Panc1 (cell line): ENCODE measurements at regions not wholly inside any gene's neighbourhood (a gene's known extent, or its start where the extent isn't known, plus 50 kb on each side); places are given as distances from the start of the nearest gene placed in this dataset.

Experiments
- ATAC-seq: fragments of 200-7000 bp; cut with Tn5 transposase; 2 replicates; pipeline ENCODE4 v1.9.1; 2020; ENCODE audit warnings: mild to moderate bottlenecking, moderate library complexity
- BruUV-seq: library from RNA; stranded (reverse); fragments of 400-500 nt; replicated peaks from 2 replicates; lab custom pipeline; 2021; lab: Mats Ljungman, UMichigan
- CTCF ChIA-PET: fragments of 300-600 bp; sonication (Branson Sonifier 250); formaldehyde crosslinking; loops from one replicate; lab custom pipeline; 2022; ENCODE audit warnings: antibody characterized with exemption; lab: Charles Lee
- POLR2A ChIA-PET: fragments of 300-600 bp; sonication (Branson Sonifier 250); formaldehyde crosslinking; loops from one replicate; lab custom pipeline; 2022; ENCODE audit warnings: antibody characterized with exemption; lab: Charles Lee
- DNase-seq: peaks from one replicate; pipeline ENCODE4 v3.0.0-alpha.2; 2010; ENCODE audit warnings: low read depth, low spot score
- H3K27ac ChIP-seq: 2 replicates; pipeline ENCODE4 v1.5.1; 2011; ENCODE audit warnings: mild to moderate bottlenecking, low read length, inconsistent platforms
- H3K27me3 ChIP-seq: fragments of 200-500 bp; sonication (Bioruptor generic); 2 replicates; pipeline ENCODE4 v1.6.0; 2014; ENCODE audit warnings: low read length, inconsistent platforms; ENCODE audit not compliant: control insufficient read depth, insufficient read depth
- H3K36me3 ChIP-seq: fragments of 200-500 bp; sonication (Bioruptor generic); 2 replicates; pipeline ENCODE4 v1.5.1; 2014; ENCODE audit warnings: inconsistent platforms, mild to moderate bottlenecking, low read length, moderate library complexity; ENCODE audit not compliant: control insufficient read depth, insufficient read depth
- H3K4me1 ChIP-seq: 2 replicates; pipeline ENCODE4 v1.5.1; 2011; ENCODE audit warnings: inconsistent platforms, mild to moderate bottlenecking, low read length, moderate library complexity; ENCODE audit not compliant: control insufficient read depth, insufficient read depth
- H3K4me3 ChIP-seq, 2 experiments: 2 replicates each; pipeline ENCODE4 v1.5.1; 2011 to 2012; ENCODE audit warnings: low read depth in 2 of 2, low read length in 2 of 2, mild to moderate bottlenecking in 2 of 2, inconsistent platforms in 1 of 2, moderate library complexity in 1 of 2
- H3K9me3 ChIP-seq: fragments of 200-500 bp; sonication (Bioruptor generic); 2 replicates; pipeline ENCODE4 v1.5.1; 2014; ENCODE audit warnings: low read depth, mild to moderate bottlenecking, inconsistent platforms, low read length, moderate library complexity; ENCODE audit not compliant: control insufficient read depth, insufficient read depth
- CTCF ChIP-seq: fragments of 450-650 bp; IDR thresholded peaks from 2 replicates; pipeline ENCODE4 v1.5.1; 2017; ENCODE audit warnings: mild to moderate bottlenecking
- POLR2AphosphoS5 ChIP-seq: IDR thresholded peaks from 2 replicates; pipeline ENCODE4 v1.6.1; 2012; ENCODE audit warnings: mild to moderate bottlenecking, low read depth, low read length, moderate library complexity
- REST ChIP-seq, 2 experiments: IDR thresholded peaks; 2 replicates each; pipeline ENCODE4 v1.6.1; 2011 to 2012; ENCODE audit warnings: low read depth in 2 of 2, control low read depth in 1 of 2, low read length in 1 of 2, mild to moderate bottlenecking in 1 of 2, moderate library complexity in 1 of 2; ENCODE audit not compliant: insufficient read depth in 1 of 2
- SIN3A ChIP-seq: IDR thresholded peaks from 2 replicates; pipeline ENCODE4 v1.6.1; 2012; ENCODE audit warnings: low read depth, mild to moderate bottlenecking, low read length, moderate library complexity, borderline replicate concordance; ENCODE audit not compliant: insufficient read depth
- TCF7L2 ChIP-seq: IDR thresholded peaks from 2 replicates; pipeline ENCODE4 v1.6.1; 2011; ENCODE audit warnings: mild to moderate bottlenecking, low read depth, low read length, inconsistent platforms
- in situ Hi-C: cut with HindIII; loops from 2 replicates; pipeline ENCODE4 v1.10.0; 2016; ENCODE audit warnings: low sequenced_read_pairs, low pct_unique_long_range_greater_than_20kb
- intact Hi-C: fragments of 100-400 bp; cut with micrococcal nuclease; formaldehyde crosslinking; loops from one replicate; pipeline ENCODE4 v1.10.0; 2022; ENCODE audit not compliant: unreplicated experiment

GRCh38 chr13:88071371-88071770, 400.2 kb downstream of the SLITRK5 start:
- Histone ChIP-seq H3K27me3 (no peaks in the 10 kb centered on the region), H3K36me3 (no peaks in the 10 kb centered on the region), H3K27ac (no peak overlapping the region), H3K9me3 (no peaks in the 10 kb centered on the region), H3K4me3 (no peak overlapping the region), H3K4me1 (no peaks in the 10 kb centered on the region)
- DNase-seq (no peak), ATAC-seq (no peak)
- intact Hi-C loops = no loop called here
- BruUV-seq = no TSS peak
- ChIA-PET CTCF (no interaction called here), POLR2A (no interaction called here)
- TF ChIP-seq SIN3A (no peak), REST (IDR thresholded peaks at IDR 0.05; ENCODE audit: insufficient read depth in 1 of 2, low read depth in 2 of 2, low read length in 1 of 2) (no peak), CTCF (no peak), POLR2AphosphoS5 (no peak), TCF7L2 (no peak)
- in situ Hi-C loops = no loop called here

DNA sequence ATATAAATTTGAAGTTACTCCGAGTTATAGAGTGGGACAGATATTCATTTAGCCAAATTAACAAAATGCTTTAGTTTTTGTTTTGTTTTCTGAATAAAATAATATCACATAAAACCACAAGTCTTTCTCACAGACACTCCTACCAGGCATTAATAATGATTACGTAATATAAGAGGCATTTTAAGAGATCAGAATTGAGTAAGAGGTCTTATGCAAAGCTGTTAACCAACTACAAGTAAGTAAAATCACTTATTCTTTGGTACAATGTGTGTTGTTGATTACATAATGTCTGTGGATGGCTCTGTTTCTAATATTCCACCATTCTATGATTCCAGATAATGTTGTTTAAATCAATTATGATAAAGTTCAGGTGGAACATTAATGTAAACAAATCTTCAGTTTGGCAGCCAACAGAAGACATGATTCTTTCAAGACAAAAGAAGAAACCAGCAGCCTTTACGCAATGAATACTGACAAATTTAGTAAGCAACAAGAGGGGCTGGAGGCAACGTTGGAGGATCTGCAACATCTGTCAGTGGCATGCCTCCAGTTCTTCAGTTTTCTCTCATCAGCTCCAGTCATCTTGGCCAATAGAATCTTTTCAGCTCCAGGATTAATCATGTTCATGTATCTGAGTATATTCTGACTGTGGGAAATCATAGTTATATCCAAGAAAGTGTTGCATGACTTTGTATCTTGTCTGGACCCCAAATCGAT, 403.8 kb downstream of the SLITRK5 start:
- CTCF ChIA-PET = no interaction called here
- TF ChIP-seq TCF7L2 (no peak), REST (IDR thresholded peaks at IDR 0.05; ENCODE audit: insufficient read depth in 1 of 2, low read depth in 2 of 2, low read length in 1 of 2) (no peak), POLR2AphosphoS5 (no peak), CTCF (no peak), SIN3A (no peak)
- DNase-seq = no peak

More for the DNA sequence above, 403.8 kb downstream of the SLITRK5 start:
- Histone ChIP-seq H3K27ac (no peak overlapping the region), H3K4me3 (no peak overlapping the region), H3K4me1 (no peaks in the 10 kb centered on the region), H3K36me3 (no peaks in the 10 kb centered on the region), H3K9me3 (no peaks in the 10 kb centered on the region), H3K27me3 (no peaks in the 10 kb centered on the region)
- in situ Hi-C loops (no loop called here), intact Hi-C loops (no loop called here)
- ATAC-seq = no peak
- BruUV-seq = no TSS peak
- POLR2A ChIA-PET = no interaction called here
